ENCODE measurements at regions not wholly inside any gene's neighbourhood (a gene's known extent, or its start where the extent isn't known, plus 50 kb on each side); places are given as distances from the start of the nearest gene placed in this dataset.
"Not testable (repeated sequence)": the region's sequence is repeated elsewhere in the genome, so short reads cannot be mapped to it uniquely, and the experiment has no call there.

- TF ChIP-seq CTCF (IDR thresholded peaks at IDR 0.05; ENCODE audit: poor library complexity); EZH2phosphoT487 (IDR thresholded peaks at IDR 0.05; ENCODE audit: low read depth, severe bottlenecking, unreplicated experiment); EZH2 (IDR thresholded peaks at IDR 0.05; ENCODE audit: borderline replicate concordance): not testable (repeated sequence)
These were observed 118.0 kb downstream of the ATP6V0E2 start for GRCh38 chr7:149991652-149992302.

Data from hepatocyte (in vitro differentiated cells).